ENCODE measurements at regions not wholly inside any gene's neighbourhood (a gene's known extent, or its start where the extent isn't known, plus 50 kb on each side); places are given as distances from the start of the nearest gene placed in this dataset.

DNA sequence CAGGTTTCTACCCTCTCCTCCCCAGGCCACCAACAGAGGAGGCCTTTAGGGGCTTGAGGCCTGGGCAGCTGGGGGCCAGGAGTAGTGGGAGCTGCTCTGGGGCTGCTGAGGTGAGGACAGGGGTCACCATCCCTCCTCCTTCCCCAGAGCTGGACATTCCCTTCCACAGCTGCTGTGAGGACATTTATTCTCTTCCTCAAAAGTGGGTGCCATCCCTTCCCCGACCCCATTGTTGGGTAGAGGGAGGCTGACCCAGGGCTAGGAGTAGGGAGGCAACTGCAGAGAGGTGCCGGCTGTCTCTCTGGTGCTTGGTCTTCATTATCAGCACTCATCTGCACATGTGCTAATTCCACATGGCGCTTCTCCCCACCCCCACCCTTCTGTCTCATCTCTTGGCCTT is 113.9 kb upstream of the FBXL7 start:
- TF ChIP-seq, protein P1, sequence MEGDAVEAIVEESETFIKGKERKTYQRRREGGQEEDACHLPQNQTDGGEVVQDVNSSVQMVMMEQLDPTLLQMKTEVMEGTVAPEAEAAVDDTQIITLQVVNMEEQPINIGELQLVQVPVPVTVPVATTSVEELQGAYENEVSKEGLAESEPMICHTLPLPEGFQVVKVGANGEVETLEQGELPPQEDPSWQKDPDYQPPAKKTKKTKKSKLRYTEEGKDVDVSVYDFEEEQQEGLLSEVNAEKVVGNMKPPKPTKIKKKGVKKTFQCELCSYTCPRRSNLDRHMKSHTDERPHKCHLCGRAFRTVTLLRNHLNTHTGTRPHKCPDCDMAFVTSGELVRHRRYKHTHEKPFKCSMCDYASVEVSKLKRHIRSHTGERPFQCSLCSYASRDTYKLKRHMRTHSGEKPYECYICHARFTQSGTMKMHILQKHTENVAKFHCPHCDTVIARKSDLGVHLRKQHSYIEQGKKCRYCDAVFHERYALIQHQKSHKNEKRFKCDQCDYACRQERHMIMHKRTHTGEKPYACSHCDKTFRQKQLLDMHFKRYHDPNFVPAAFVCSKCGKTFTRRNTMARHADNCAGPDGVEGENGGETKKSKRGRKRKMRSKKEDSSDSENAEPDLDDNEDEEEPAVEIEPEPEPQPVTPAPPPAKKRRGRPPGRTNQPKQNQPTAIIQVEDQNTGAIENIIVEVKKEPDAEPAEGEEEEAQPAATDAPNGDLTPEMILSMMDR (IDR thresholded peaks at IDR 0.05) = no peak
- no peak for TF ChIP-seq POLR2A (IDR thresholded peaks at IDR 0.05)
